ENCODE measurements at regions not wholly inside any gene's neighbourhood (a gene's known extent, or its start where the extent isn't known, plus 50 kb on each side); places are given as distances from the start of the nearest gene placed in this dataset.
A peak's percentile ranks its signal among the peaks of the same experiment; 100 is the strongest.

DNA sequence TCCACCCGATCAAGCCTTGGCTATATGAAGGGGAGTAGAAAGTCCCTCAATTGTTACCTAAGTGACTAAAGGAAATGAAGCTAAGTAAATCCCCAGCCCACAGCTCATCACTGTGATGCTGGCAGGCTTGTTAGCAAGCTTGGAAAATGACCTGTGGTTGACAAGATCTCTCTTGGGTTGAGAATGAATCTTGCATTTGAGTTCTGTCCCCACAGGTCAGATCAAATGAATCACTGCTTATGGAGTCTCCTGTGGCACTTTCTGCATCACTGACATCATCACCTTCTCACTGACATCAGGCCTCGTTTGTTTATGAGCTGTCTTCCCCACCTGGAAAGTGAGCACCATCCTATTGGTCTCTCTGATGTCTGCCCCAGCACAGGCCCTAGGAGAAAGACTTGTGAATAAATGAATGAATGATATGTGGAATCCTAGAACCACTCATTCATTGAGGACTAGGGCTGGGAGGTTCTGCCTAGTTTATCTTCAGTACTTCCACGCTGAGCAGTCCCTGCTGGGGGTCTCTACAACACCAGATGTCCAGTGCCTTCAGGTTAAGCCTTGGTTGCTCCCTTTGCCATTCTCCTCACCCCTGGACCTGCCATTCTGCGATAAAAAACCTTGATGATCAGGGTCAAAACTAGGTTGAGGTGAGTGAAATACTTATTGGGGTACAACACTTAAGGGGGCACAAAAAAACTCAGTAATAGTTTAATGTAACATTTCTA is 318.4 kb upstream of the MOCS1 start:
- H3K4me1 ChIP-seq (ENCODE audit: low read length), result peaks cover 41% of the 10 kb centered on the region
- 0 out of 2 replicates have a peak, but pooled peaks cover 2% of the 10 kb centered on the region for H3K27me3 ChIP-seq (ENCODE audit: low read length)
- no peak overlapping the region for H3K9ac ChIP-seq (ENCODE audit: low read length)
- H3K4me3 ChIP-seq (ENCODE audit: low read length), result no peak overlapping the region
- no peaks in the 10 kb centered on the region for H3K9me3 ChIP-seq (ENCODE audit: low read length)
- H3K9me2 ChIP-seq (replicated peaks; ENCODE audit: insufficient read depth, low read length), result no peaks in the 10 kb centered on the region
- DNase-seq, result peak; percentile 47
- no peaks in the 10 kb centered on the region for H4K20me1 ChIP-seq (ENCODE audit: insufficient read depth, low read depth, low read length)
- no peak overlapping the region for H3K27ac ChIP-seq (ENCODE audit: low read length)
- peak overlapping the region; percentile 47 for H3K4me2 ChIP-seq (ENCODE audit: low read depth, low read length, poor library complexity, severe bottlenecking)
- H3K36me3 ChIP-seq (ENCODE audit: insufficient read depth, low read length), result no peaks in the 10 kb centered on the region
- no peak overlapping the region for H2AFZ ChIP-seq (ENCODE audit: low read length)
- no peaks in the 10 kb centered on the region for H3K79me2 ChIP-seq (ENCODE audit: low read length)

DNA sequence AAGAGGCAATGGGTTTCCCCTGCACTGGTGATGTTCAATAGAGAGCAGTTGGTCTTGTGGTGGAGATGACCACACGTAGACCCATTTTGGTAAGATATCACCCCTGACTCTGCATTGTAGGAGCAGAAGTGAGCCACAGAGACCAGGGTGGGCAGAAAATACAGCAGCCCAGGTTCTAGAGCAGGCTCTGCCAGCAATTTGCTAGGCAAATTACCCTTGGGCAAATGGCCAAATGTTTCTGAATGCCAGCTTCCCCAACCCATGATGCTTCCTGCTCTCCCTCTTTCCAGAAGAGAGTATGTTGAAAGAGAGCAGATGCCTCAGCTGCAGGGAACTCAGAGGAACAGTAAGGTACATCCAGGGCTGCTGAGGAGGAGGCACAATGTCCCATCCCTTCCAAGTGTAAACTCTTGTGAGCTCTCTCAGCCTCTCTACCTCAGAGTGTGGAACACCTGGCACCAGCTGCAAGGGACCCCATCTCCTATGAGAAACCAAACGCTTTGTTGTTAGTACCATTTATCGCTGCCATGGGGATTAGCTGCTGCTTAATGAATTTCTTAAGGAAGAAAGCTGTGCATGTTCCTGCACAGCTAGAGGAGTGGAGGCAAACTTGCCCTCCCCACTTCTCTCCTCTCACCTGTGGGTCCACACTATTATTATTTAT is 317.5 kb upstream of the MOCS1 start:
- H3K27ac ChIP-seq (ENCODE audit: low read length), result no peak overlapping the region; the same call in 1 of the 2 replicates
- H3K36me3 ChIP-seq (ENCODE audit: insufficient read depth, low read length), result no peaks in the 10 kb centered on the region
- peak overlapping the region; percentile 47 for H3K4me2 ChIP-seq (ENCODE audit: low read depth, low read length, poor library complexity, severe bottlenecking)
- no peaks in the 10 kb centered on the region for H3K9me2 ChIP-seq (replicated peaks; ENCODE audit: insufficient read depth, low read length)
- peak; percentile 82 for DNase-seq
- H3K79me2 ChIP-seq (ENCODE audit: low read length), result no peaks in the 10 kb centered on the region
- H3K4me3 ChIP-seq (ENCODE audit: low read length), result 0 out of 2 replicates have a peak overlapping the region, but pooled peaks have one; percentile 27
- H3K4me1 ChIP-seq (ENCODE audit: low read length), result peaks cover 41% of the 10 kb centered on the region
- 0 out of 2 replicates have a peak, but pooled peaks cover 2% of the 10 kb centered on the region for H3K27me3 ChIP-seq (ENCODE audit: low read length)
- no peak overlapping the region for H2AFZ ChIP-seq (ENCODE audit: low read length)
- H3K9me3 ChIP-seq (ENCODE audit: low read length), result no peaks in the 10 kb centered on the region
- no peak overlapping the region for H3K9ac ChIP-seq (ENCODE audit: low read length)
- H4K20me1 ChIP-seq (ENCODE audit: insufficient read depth, low read depth, low read length), result no peaks in the 10 kb centered on the region

- no peak overlapping the region for H3K4me2 ChIP-seq (ENCODE audit: low read depth, low read length, poor library complexity, severe bottlenecking)
- no peaks in the 10 kb centered on the region for H3K36me3 ChIP-seq (ENCODE audit: insufficient read depth, low read length)
- peaks cover 32% of the 10 kb centered on the region for H3K4me1 ChIP-seq (ENCODE audit: low read length)
- no peaks in the 10 kb centered on the region for H3K9me3 ChIP-seq (ENCODE audit: low read length)
- H3K4me3 ChIP-seq (ENCODE audit: low read length), result no peak overlapping the region
- DNase-seq, result no peak
- 0 out of 2 replicates have a peak, but pooled peaks cover 2% of the 10 kb centered on the region for H3K27me3 ChIP-seq (ENCODE audit: low read length)
- no peak overlapping the region for H3K27ac ChIP-seq (ENCODE audit: low read length)
- H2AFZ ChIP-seq (ENCODE audit: low read length), result no peak overlapping the region
- no peak overlapping the region for H3K9ac ChIP-seq (ENCODE audit: low read length)
- no peaks in the 10 kb centered on the region for H4K20me1 ChIP-seq (ENCODE audit: insufficient read depth, low read depth, low read length)
- H3K9me2 ChIP-seq (replicated peaks; ENCODE audit: insufficient read depth, low read length), result no peaks in the 10 kb centered on the region
- H3K79me2 ChIP-seq (ENCODE audit: low read length), result no peaks in the 10 kb centered on the region
These were observed 315.7 kb upstream of the MOCS1 start for GRCh38 chr6:40249935-40250334.

DNA sequence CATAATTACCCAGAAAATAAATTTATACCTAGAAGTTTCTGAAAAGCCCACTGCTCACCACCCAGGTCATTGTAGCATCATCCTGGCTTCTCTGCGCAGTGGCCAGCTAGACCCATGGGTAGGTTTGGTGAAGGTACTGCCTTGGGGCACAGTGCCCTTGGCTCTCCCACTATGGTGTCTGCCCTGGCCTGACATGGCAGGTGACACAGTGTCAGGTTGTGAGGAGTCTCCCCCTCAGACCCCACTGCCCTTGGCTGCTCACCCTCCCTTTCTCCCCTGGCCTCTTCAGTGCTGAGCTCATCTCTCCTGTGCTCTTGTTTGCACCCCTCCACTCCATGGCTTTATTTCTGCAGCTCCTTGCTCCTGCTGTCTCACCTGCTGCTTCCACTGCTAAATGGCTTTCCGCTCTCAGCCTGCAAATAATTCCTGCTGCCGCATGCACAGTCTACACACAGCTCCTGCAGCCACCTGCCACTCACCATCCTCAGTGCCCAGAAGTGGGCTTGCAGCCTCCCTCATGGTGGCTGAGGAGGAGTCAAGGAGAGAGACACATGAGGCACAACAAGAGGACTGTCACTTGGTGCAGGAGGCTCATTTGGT is 313.4 kb upstream of the MOCS1 start:
- Histone ChIP-seq H3K4me3 (ENCODE audit: low read length) (no peak overlapping the region), H3K27ac (ENCODE audit: low read length) (no peak overlapping the region), H4K20me1 (ENCODE audit: insufficient read depth, low read depth, low read length) (no peaks in the 10 kb centered on the region), H3K4me2 (ENCODE audit: low read depth, low read length, poor library complexity, severe bottlenecking) (no peak overlapping the region), H3K27me3 (ENCODE audit: low read length) (0 out of 2 replicates have a peak, but pooled peaks cover 2% of the 10 kb centered on the region), H3K4me1 (ENCODE audit: low read length) (peaks cover 28% of the 10 kb centered on the region), H3K9ac (ENCODE audit: low read length) (no peak overlapping the region), H3K79me2 (ENCODE audit: low read length) (no peaks in the 10 kb centered on the region), H3K36me3 (ENCODE audit: insufficient read depth, low read length) (no peaks in the 10 kb centered on the region), H3K9me2 (replicated peaks; ENCODE audit: insufficient read depth, low read length) (no peaks in the 10 kb centered on the region), H3K9me3 (ENCODE audit: low read length) (no peaks in the 10 kb centered on the region), H2AFZ (ENCODE audit: low read length) (no peak overlapping the region)
- no peak for DNase-seq

DNA sequence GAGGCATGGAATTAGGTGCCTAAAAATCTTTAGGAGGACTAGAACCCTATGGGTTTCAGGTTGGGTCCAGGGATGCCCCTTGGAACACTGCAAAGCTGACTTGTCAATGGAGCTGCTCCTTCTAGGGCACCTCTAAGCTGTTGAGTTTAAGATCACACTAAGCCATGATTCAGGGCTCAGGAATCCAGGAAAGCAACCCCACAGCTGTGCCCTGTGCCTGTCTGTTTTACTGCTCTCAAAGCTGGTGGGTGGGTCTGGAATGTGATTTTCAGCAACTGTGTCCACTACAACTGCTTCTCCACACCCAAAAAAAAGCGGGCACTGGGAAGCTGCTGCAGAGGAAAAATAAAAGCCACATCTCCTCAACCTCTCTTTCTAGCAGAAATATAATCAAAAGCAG is 310.4 kb upstream of the MOCS1 start:
- H3K79me2 ChIP-seq (ENCODE audit: low read length), result no peaks in the 10 kb centered on the region
- no peak overlapping the region for H3K4me3 ChIP-seq (ENCODE audit: low read length)

DNA sequence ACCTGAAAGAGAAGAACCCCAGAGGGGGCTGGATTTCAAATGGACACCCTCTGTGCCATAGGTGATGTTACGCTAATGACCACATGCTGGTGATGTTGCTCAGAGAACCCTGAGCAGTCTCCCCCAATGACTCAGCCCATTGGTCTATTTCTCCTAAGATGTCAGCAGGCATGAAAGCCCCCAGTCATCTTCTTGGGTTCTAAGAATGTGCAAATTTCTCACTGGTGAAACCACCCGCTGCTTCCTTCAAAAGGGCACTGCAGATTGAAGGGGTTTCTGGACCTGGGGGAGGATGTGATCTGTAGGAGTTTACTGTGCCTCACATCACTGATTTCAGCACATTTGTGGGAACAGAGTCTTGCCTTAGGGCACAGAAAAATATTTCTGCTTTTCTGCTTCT is 298.4 kb upstream of the MOCS1 start:
- no peaks in the 10 kb centered on the region for H4K20me1 ChIP-seq (ENCODE audit: insufficient read depth, low read depth, low read length)
- no peaks in the 10 kb centered on the region for H3K4me1 ChIP-seq (ENCODE audit: low read length)
- no peak overlapping the region for H3K27ac ChIP-seq (ENCODE audit: low read length)
- H3K9ac ChIP-seq (ENCODE audit: low read length), result no peak overlapping the region
- H3K27me3 ChIP-seq (ENCODE audit: low read length), result no peaks in the 10 kb centered on the region
- H3K36me3 ChIP-seq (ENCODE audit: insufficient read depth, low read length), result no peaks in the 10 kb centered on the region
- H2AFZ ChIP-seq (ENCODE audit: low read length), result no peak overlapping the region
- no peaks in the 10 kb centered on the region for H3K9me3 ChIP-seq (ENCODE audit: low read length)
- no peaks in the 10 kb centered on the region for H3K79me2 ChIP-seq (ENCODE audit: low read length)
- no peak for DNase-seq
- H3K9me2 ChIP-seq (replicated peaks; ENCODE audit: insufficient read depth, low read length), result no peaks in the 10 kb centered on the region
- H3K4me3 ChIP-seq (ENCODE audit: low read length), result no peak overlapping the region
- H3K4me2 ChIP-seq (ENCODE audit: low read depth, low read length, poor library complexity, severe bottlenecking), result no peak overlapping the region

More for the DNA sequence above, 310.4 kb upstream of the MOCS1 start:
- Histone ChIP-seq H3K9ac (ENCODE audit: low read length) (no peak overlapping the region), H2AFZ (ENCODE audit: low read length) (no peak overlapping the region), H3K36me3 (ENCODE audit: insufficient read depth, low read length) (no peaks in the 10 kb centered on the region), H3K4me2 (ENCODE audit: low read depth, low read length, poor library complexity, severe bottlenecking) (no peak overlapping the region), H4K20me1 (ENCODE audit: insufficient read depth, low read depth, low read length) (no peaks in the 10 kb centered on the region), H3K4me1 (ENCODE audit: low read length) (no peaks in the 10 kb centered on the region), H3K27ac (ENCODE audit: low read length) (no peak overlapping the region), H3K27me3 (ENCODE audit: low read length) (no peaks in the 10 kb centered on the region), H3K9me2 (replicated peaks; ENCODE audit: insufficient read depth, low read length) (no peaks in the 10 kb centered on the region), H3K9me3 (ENCODE audit: low read length) (no peaks in the 10 kb centered on the region)
- DNase-seq, result no peak

DNA sequence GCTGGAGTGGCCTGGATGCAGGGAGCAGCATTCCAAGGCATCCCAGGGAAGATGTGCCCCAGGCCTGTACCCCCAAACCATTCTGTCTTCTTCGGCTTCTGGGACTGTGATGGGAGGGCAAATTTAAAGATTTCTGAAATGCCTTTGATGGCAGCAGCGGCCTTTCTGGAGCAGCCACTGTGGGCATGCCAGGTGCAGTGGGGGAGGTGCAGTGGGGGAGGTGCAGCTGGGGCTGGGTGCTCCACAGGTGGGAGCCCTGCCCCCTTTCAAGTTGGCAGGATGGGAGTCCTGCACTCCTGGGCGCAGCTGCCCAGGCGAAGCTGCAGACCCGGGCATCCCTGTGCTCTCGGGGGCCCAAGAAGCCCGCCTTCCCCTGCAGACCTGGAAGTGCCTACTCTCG is 293.5 kb upstream of the MOCS1 start:
- Histone ChIP-seq H3K27me3 (ENCODE audit: low read length) (no peaks in the 10 kb centered on the region), H3K9me2 (replicated peaks; ENCODE audit: insufficient read depth, low read length) (no peaks in the 10 kb centered on the region), H2AFZ (ENCODE audit: low read length) (no peak overlapping the region), H4K20me1 (ENCODE audit: insufficient read depth, low read depth, low read length) (no peaks in the 10 kb centered on the region), H3K4me1 (ENCODE audit: low read length) (no peaks in the 10 kb centered on the region), H3K9ac (ENCODE audit: low read length) (no peak overlapping the region), H3K36me3 (ENCODE audit: insufficient read depth, low read length) (no peaks in the 10 kb centered on the region), H3K9me3 (ENCODE audit: low read length) (no peaks in the 10 kb centered on the region), H3K79me2 (ENCODE audit: low read length) (no peaks in the 10 kb centered on the region), H3K27ac (ENCODE audit: low read length) (no peak overlapping the region), H3K4me2 (ENCODE audit: low read depth, low read length, poor library complexity, severe bottlenecking) (no peak overlapping the region), H3K4me3 (ENCODE audit: low read length) (no peak overlapping the region)
- no peak for DNase-seq

DNA sequence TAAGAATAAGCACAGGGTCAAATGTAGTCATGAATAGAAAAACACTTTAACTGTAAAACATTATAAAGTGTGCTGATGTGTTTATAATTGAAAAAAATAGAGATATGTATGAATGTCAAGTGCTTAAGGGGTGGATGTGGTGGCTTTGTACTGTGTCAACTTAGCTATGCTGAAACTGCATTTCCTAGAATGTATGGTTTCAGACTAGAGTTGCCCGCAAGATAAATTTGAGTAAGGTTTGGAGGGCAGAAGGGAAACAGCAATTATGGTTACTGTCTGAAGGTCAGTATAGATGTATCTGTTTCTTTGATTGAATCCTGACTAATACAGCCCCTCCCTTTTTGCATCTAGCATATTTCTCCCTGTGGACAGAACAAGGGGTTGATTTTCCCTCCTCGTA is 288.1 kb upstream of the MOCS1 start:
- no peak for DNase-seq
- Histone ChIP-seq H4K20me1 (ENCODE audit: insufficient read depth, low read depth, low read length) (no peaks in the 10 kb centered on the region), H3K36me3 (ENCODE audit: insufficient read depth, low read length) (no peaks in the 10 kb centered on the region), H3K4me3 (ENCODE audit: low read length) (no peak overlapping the region), H3K4me2 (ENCODE audit: low read depth, low read length, poor library complexity, severe bottlenecking) (no peak overlapping the region), H3K9me2 (replicated peaks; ENCODE audit: insufficient read depth, low read length) (no peaks in the 10 kb centered on the region), H3K4me1 (ENCODE audit: low read length) (no peaks in the 10 kb centered on the region), H3K9ac (ENCODE audit: low read length) (no peak overlapping the region), H3K27ac (ENCODE audit: low read length) (no peak overlapping the region), H3K27me3 (ENCODE audit: low read length) (no peaks in the 10 kb centered on the region), H3K79me2 (ENCODE audit: low read length) (no peaks in the 10 kb centered on the region), H3K9me3 (ENCODE audit: low read length) (no peaks in the 10 kb centered on the region), H2AFZ (ENCODE audit: low read length) (no peak overlapping the region)
